ENCODE measurements at regions not wholly inside any gene's neighbourhood (a gene's known extent, or its start where the extent isn't known, plus 50 kb on each side); places are given as distances from the start of the nearest gene placed in this dataset.

DNA sequence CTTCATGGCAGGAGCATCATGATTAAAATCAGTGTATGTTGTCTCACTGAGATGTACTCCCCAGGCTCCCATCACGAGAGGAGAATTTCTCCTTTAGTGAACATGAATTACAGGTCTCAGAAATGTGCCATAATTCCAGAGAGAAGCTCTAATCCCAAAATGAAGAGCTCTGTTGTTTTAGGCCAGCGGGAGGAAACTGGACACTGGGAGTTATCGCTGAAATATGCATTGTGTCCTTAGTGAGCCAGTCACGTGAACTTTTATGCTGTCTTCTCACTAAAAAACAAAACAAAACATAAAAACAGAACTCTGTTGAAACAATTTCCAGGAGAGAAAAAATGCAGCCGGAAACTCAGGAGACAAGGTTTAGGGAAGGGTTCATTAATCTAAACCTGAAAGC lies 315.7 kb upstream of the NT5E start:
- no peak for TF ChIP-seq CTCF (IDR thresholded peaks at IDR 0.05)
- TF ChIP-seq EZH2 (IDR thresholded peaks at IDR 0.05; ENCODE audit: borderline replicate concordance, insufficient read depth, low read depth, low read length, poor library complexity, severe bottlenecking), result no peak

Measured in B cell (primary cell).